ENCODE measurements at regions not wholly inside any gene's neighbourhood (a gene's known extent, or its start where the extent isn't known, plus 50 kb on each side); places are given as distances from the start of the nearest gene placed in this dataset.
"Not testable (repeated sequence)": the region's sequence is repeated elsewhere in the genome, so short reads cannot be mapped to it uniquely, and the experiment has no call there.

GRCh38 chr10:16242859-16243613 lies 193.8 kb upstream of the PTER start:
- Histone ChIP-seq H3K9me3 (peaks cover 0 to 8% of the 10 kb centered on the region in 2 donors), H3K27me3 (no peaks in the 10 kb centered on the region), H3K4me1 (no peaks in the 10 kb centered on the region), H3K27ac (no peak overlapping the region), H3K4me3 (no peak overlapping the region), H3K36me3 (no peaks in the 10 kb centered on the region)
- intact Hi-C loops (cut with DNase I) = no loop called here
- DNase-seq (no peak), ATAC-seq (no peak)
- TF ChIP-seq CTCF (IDR thresholded peaks at IDR 0.05) = no peak

GRCh38 chr10:16250136-16250535 lies 186.7 kb upstream of the PTER start:
- ATAC-seq; H3K27ac ChIP-seq; intact Hi-C loops (cut with DNase I); H3K4me1 ChIP-seq; H3K36me3 ChIP-seq; DNase-seq; H3K27me3 ChIP-seq; H3K4me3 ChIP-seq: not testable (repeated sequence)
- H3K9me3 ChIP-seq = peaks cover 0 to 18% of the 10 kb centered on the region in 2 donors

GRCh38 chr10:16256336-16256735 lies 180.5 kb upstream of the PTER start:
- Histone ChIP-seq H3K27me3 (no peaks in the 10 kb centered on the region), H3K36me3 (no peaks in the 10 kb centered on the region), H3K4me3 (no peak overlapping the region), H3K4me1 (no peaks in the 10 kb centered on the region), H3K9me3 (peaks cover 0 to 18% of the 10 kb centered on the region in 2 donors), H3K27ac (no peak overlapping the region)
- no peak for TF ChIP-seq CTCF (IDR thresholded peaks at IDR 0.05)
- DNase-seq = no peak
- ATAC-seq = no peak
- intact Hi-C loops (cut with DNase I) = no loop called here

GRCh38 chr10:16258291-16259040 lies 178.3 kb upstream of the PTER start:
- no peaks in the 10 kb centered on the region for H3K27me3 ChIP-seq
- H3K4me1 ChIP-seq = no peaks in the 10 kb centered on the region
- H3K27ac ChIP-seq = no peak overlapping the region
- TF ChIP-seq CTCF (IDR thresholded peaks at IDR 0.05) = no peak
- DNase-seq (peak in 2 of 4 donors; percentile 51 to 65), ATAC-seq (no peak)
- H3K9me3 ChIP-seq = peaks cover 0 to 12% of the 10 kb centered on the region in 2 donors
- H3K36me3 ChIP-seq = no peaks in the 10 kb centered on the region
- H3K4me3 ChIP-seq = no peak overlapping the region
- intact Hi-C loops (cut with DNase I) = no loop called here

GRCh38 chr10:16259726-16260125 lies 177.1 kb upstream of the PTER start:
- ATAC-seq = no peak
- Histone ChIP-seq H3K27me3 (no peaks in the 10 kb centered on the region), H3K4me3 (no peak overlapping the region), H3K4me1 (no peaks in the 10 kb centered on the region), H3K9me3 (peaks cover 0 to 7% of the 10 kb centered on the region in 2 donors), H3K36me3 (no peaks in the 10 kb centered on the region), H3K27ac (no peak overlapping the region)
- intact Hi-C loops (cut with DNase I) = no loop called here
- TF ChIP-seq CTCF (IDR thresholded peaks at IDR 0.05) = no peak
- DNase-seq = no peak
